GM21528 (cell line): ENCODE measurements at regions not wholly inside any gene's neighbourhood (a gene's known extent, or its start where the extent isn't known, plus 50 kb on each side); places are given as distances from the start of the nearest gene placed in this dataset.

Experiments used
- ATAC-seq: cut with Tn5 transposase; IDR thresholded peaks from one replicate; pipeline ENCODE4 v1.9.1; 2021; ENCODE audit warnings: mild to moderate bottlenecking, moderate library complexity; ENCODE audit not compliant: unreplicated experiment, low FRiP score

- ATAC-seq = no peak
These were observed 468.4 kb downstream of the TTLL7 start for GRCh38 chr1:83530506-83530905.

DNA sequence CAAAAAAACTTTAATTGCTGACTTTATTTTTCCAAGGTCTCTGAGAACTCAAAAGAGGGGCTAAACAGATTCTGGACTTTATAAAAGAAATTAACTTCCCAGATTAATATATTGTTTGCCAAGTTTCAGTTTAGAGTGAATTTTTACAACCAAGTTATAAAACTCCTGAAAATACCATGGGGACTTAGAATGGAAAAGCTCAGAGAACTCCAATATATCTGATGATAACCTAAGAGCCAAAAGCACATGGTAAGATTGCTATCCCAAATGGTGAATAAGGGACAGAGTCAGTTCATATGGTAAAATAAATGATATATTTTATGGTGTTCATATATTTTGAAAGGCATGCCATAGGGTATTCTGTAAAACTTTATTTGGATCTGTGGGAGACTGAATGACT is 470.9 kb downstream of the TTLL7 start:
- no peak for ATAC-seq

DNA sequence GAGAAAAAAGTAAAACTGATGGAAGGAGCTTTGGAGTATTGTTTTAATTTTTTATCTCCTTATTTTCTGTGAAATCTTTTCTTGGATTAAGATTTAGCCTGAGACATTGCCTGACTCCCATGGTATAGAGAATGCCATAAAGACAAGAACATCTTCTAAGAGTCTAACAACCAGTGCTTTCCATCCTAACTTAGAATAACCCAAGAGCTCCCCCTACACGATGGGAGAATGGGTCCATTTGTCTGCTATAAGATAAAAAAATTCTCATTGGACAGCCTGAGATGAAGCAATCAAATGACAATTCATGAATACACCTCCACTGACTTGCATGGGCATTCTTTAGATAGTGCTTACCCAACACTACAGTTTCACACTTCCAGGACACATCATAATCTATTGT is 478.1 kb downstream of the TTLL7 start:
- ATAC-seq = no peak

- ATAC-seq = no peak
These were observed 482.6 kb downstream of the TTLL7 start for GRCh38 chr1:83516369-83516768.

GRCh38 chr1:83515578-83516154 is 483.3 kb downstream of the TTLL7 start:
- no peak for ATAC-seq

DNA sequence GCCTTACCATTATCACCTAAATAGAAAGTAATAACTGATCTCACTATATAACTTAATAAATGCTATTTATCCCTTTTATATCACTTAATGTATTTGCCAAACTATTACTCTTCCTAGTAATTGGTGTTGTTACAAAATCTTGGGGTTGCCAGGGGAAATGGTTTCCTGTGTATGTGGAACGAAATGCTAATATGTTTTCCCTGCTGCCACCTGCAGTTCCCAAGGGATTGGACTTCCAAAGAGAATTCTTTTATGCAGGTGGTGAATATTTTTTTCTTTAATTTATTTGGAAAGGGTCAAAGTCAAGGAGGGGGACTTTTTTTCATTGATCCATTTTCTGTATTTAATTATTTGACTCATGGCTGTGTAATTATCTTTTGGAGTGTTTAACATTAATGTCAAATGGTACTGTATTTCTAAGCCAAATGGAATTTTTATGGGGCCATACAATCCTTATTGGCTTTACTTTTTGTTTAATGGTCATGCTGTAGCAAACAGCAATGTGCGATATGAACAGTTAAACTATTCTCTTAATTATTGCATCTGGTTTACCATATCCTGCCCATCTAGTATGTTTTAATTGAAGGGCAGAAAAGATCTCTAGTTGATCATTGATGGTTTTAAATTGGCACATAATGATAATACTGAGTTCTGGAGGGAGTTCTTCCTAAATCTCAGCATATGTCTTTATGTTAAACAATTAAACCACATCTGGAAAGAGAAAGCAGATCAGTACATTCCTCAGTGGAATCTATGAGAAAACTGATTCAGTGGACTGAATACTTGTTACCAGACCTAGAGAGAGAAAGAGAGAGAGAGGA is 486.3 kb downstream of the TTLL7 start:
- ATAC-seq = no peak

- ATAC-seq = no peak
These were observed 487.7 kb downstream of the TTLL7 start for GRCh38 chr1:83511146-83511726.

DNA sequence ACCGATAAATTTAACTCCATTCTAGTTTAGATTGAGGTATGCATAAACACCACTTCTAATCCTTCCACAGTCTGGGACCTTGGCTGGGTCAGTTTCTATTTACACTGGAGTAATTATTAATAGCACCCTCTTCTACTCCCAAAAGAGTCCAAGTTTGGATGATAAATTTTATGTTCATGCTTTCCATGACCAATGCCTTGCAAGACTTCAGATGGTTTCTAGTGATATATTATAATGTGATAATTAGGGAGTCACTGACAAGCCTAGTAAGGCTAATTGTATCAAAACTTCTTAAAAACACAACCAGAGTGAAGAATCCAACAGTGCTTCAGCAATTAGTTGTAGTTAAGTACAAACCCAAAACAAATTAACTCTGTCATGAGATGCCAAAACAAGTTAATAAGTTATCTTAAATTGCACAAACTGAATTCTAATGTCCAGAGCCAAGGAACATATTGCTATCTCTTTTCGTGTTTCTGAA is 489.6 kb downstream of the TTLL7 start:
- no peak for ATAC-seq

DNA sequence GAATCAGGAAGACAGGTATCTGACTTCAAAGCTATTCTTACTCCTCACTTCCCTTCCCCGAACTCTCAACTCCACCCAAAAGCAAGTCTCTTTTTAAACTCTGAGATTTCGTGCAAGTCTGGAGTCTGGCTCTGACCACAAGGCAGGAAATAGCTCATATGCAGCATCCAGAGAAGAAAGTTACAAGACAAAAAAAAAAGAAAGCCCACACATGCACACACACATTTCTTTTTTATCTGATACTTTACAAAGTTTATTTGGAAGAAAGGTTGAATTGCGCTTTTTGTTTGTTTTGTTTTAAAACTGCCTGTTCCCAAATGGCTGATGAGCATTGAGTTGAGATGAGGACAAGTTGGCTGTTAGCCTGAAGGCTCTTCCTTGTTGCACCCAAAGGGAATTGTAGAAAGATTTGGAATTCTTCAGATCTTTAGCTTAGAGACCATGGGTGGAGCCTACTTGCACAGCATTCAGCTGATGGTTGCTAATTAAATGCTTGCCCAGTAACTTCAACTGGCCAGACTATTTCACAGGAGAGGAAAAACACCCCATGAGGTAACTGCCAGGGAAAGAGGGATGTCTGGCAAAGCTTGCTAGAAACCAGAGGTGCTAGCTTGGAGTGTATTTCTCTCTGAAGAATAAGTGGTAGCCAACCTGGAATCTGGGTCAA is 490.3 kb downstream of the TTLL7 start:
- peak; percentile 97 for ATAC-seq

DNA sequence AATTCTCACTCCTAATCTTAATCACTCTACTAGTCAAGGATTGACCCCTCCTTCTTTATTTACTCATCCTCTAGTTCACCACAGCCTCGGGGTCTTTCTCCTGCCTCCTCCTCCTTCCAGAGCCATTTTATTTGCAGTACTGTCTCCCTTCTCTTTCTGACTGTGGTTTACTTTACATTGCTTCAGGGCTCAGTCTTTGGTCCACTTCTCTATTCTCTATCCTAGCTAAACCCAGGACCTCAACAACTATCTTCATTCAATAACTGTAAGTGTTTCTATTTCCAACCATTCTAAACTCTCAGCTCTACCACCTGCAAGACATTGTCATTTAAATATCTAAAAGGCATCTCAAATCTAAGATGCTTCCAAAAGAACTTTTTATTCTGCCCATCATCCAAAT is 493.8 kb downstream of the TTLL7 start:
- ATAC-seq = no peak

- ATAC-seq = no peak
These were observed 495.8 kb downstream of the TTLL7 start for GRCh38 chr1:83503153-83503552.

DNA sequence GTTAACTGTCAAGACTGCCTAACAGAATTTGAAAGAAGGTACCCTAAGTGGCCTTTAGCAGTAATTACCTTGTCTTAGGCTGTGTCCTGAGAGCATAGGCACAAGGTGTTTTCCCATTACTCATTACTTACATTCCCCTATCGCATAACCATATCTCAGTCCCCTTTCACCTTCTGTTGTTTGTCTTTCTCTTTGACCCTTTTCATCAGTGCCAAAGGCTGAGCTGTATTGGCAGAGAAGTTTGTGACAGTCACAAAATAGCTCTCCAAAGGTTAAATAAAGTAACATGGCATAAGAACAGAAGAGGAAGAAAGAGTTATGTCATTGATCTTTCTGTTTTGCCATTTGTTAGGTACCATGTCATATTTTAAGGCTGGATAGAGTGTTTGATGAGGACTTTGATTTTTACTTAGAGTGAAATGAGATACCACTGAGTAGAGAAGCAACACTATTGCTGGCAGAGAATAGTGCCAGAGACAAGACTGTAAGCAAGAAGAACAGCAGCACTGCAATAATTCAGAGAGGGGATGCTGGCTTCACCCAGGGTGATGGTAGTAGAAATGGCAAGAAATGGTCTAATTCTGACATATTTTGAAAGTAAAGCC is 497.8 kb downstream of the TTLL7 start:
- ATAC-seq = peak; percentile 91

DNA sequence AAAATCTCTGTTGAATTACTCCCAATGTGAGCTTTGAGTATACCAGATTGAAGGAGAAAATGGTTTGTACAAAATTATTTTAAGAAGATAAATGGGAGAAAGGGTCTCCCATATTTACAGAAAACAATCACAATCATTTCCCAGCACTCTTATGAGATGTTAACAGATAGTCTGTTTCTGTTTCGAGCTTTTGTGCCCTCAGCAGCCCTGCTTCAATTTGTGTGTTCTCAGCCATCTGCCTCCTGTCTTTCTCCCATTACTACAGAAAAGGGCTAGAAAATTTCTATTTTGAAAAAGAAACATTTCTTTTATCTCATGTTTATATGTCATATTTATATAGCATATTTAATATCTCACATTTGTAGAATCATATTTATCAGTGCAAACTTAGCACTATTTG is 498.4 kb downstream of the TTLL7 start:
- peak; percentile 31 for ATAC-seq

DNA sequence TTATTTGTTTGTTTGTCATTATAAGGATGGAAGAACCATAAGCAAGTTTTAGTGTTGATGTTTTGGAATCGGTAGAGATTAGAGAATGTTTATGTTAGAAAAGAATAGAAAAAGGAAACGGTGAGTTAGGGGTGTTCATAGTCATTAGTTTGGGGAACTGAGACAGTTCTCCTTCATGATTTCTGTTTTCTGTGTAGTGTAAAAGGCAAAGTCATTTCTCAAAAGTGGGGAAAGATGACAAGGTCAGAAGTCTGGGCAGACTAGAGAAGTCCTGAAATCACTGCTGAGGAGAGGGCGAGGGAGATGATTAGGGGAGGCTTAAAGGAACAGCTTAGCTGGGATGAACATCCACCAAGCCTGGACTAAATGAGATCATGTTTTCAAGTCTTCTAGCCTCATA is 498.9 kb downstream of the TTLL7 start:
- peak; percentile 56 for ATAC-seq

DNA sequence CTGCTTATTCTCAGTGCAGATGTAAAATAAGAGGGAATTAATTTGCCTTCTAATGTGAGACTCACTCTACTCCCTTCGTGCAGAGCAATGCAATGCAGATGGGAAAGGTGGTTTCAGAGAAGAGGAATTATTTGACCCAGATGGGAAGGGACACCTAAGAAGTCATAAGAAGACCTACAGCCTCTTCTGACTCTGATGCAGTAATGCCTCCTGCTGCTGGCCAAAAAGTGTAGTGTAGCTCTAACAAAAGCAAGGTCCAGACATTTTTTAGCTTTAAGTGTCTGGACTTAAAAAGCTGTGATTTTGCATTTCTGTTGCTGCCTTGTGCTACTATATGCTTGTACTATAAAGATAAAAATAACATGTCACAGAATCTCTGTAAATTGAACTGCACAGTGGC is 501.4 kb downstream of the TTLL7 start:
- ATAC-seq = no peak

DNA sequence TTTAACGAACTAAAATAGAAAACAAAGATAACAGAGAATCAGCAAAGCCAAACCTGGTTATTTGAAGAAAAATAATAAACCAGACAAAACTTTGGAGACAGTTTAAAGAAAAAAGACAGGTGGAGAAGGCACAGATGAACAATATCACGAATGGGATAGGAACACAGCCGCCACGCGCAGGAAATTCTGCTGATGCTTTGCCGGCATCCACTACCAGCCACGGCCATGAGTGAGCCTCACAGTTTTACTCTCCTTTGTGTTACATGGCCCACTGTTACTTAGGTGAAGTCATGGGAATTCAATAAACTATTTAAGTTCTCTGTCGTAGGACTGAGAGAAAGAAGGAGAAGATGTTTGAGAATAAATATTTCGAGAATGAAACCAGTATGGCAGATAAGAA is 503.4 kb downstream of the TTLL7 start:
- ATAC-seq = no peak

- no peak for ATAC-seq
These were observed 505.3 kb downstream of the TTLL7 start for GRCh38 chr1:83493633-83494032.

- ATAC-seq = no peak
These were observed 507.0 kb downstream of the TTLL7 start for GRCh38 chr1:83491930-83492329.

DNA sequence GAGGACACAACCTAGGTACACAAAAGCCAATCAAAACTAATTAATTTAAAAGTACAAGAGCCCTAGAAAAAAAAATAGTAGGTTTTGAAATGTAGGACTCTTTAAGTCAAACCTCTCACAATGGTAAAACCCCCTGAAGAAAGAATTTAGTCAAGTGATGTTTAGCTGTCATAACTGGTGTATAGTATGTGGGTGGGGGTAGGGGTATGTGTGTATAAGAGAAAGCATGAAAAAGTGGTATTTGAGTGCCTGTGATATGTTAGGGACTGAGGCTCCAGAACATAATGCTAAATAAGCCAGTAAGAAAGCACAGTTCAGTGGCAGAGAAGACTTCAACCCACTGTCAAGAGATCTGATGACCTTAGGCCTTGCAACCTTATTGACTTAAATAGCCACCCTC is 507.9 kb downstream of the TTLL7 start:
- no peak for ATAC-seq

- peak; percentile 83 for ATAC-seq
These were observed 510.8 kb downstream of the TTLL7 start for GRCh38 chr1:83488105-83488504.

DNA sequence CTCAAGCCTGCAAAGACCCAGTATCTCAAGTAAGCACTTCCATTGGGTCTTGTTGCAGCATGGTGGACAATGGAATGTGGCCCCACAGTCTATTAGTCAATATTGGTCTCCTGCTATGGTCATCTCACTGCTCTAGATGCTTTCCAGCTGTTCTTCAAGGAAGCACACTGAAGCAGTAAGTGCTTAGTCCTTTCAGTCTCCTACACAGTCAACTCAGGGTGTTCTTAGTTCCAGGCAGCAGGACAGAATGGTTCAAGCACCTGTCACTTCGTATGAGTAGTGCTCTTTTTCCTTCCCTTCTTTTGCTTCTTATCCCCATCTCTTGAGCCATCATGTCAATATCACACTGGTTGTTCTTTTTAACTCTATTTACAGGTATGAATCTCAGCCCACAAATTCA is 511.5 kb downstream of the TTLL7 start:
- peak; percentile 37 for ATAC-seq
